Mucosa of stomach (tissue), 1 donor: ENCODE measurements at regions not wholly inside any gene's neighbourhood (a gene's known extent, or its start where the extent isn't known, plus 50 kb on each side); places are given as distances from the start of the nearest gene placed in this dataset.

Source experiments
- H3K27me3 ChIP-seq: one replicate; pipeline ENCODE4 v1.7.0; 2013; ENCODE audit warnings: mild to moderate bottlenecking, low read length; ENCODE audit not compliant: control insufficient read depth, insufficient read depth
- H3K36me3 ChIP-seq: one replicate; pipeline ENCODE4 v1.7.0; 2013; ENCODE audit warnings: low read length; ENCODE audit not compliant: control insufficient read depth, insufficient read depth
- H3K4me1 ChIP-seq: one replicate; pipeline ENCODE4 v1.7.0; 2013; ENCODE audit warnings: mild to moderate bottlenecking, low read length; ENCODE audit not compliant: control insufficient read depth, insufficient read depth
- H3K4me3 ChIP-seq: one replicate; pipeline ENCODE4 v1.7.0; 2013; ENCODE audit warnings: low read length
- H3K9ac ChIP-seq: one replicate; pipeline ENCODE4 v1.7.0; 2013; ENCODE audit warnings: mild to moderate bottlenecking, low read length, moderate library complexity
- H3K9me3 ChIP-seq: one replicate; pipeline ENCODE4 v1.7.0; 2013; ENCODE audit warnings: mild to moderate bottlenecking, low read length, moderate library complexity; ENCODE audit not compliant: control insufficient read depth
- donor health status: Pancreatic carcinoma.

DNA sequence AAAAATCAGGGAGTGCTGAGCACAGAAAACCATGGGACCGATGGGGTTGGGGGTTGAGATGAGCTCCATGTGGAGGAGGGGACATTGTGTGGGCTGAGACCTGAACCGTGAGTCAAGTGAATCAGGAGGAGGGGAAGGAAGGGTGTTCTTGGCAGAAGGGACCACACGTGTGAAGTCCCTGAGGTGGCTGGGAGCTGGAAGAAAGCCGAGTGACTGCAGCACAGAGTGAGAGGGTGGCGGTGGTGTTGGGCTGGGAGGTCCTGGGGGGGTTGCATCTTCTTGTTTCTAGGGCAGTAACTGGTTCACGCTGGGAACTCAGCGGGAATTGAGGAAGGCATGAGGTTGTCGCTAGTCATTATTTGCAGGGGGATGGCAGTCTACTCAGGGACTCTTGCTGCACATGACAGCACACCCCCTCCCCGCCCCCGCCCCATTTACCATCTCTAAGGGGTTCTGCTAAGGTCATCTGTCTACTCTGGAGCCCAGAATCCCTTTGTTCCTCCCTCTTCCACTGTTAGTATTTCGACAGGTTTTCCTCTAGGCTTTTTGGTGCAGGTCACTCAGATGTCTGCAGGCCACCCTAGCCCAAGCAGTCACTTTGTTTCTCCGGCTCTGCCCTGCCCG lies 254.3 kb downstream of the TLE3 start:
- Histone ChIP-seq H3K9me3 (no peaks in the 10 kb centered on the region), H3K4me1 (no peaks in the 10 kb centered on the region), H3K27me3 (no peaks in the 10 kb centered on the region), H3K9ac (no peak overlapping the region), H3K4me3 (no peak overlapping the region), H3K36me3 (no peaks in the 10 kb centered on the region)

DNA sequence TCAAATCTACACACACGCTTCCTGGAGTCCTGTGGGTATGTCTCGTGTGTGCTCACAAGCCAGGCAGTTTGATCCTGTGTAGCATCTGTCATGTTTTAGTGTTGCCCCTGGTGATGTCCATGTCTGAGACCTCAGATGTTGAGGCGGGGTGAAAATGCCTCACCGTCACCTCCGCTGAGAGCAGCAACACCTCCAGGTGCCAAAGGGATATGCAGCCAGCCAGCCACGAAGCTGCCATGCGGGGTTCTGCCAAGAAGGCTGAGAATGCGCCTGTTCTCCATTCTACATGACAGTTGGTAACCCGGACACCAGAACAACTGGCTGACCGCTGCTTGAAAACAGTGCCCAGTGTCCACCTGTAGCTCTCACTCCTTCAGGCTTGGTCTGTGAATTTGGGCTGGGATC lies 253.8 kb downstream of the TLE3 start:
- Histone ChIP-seq H3K9ac (no peak overlapping the region), H3K4me3 (no peak overlapping the region), H3K9me3 (no peaks in the 10 kb centered on the region), H3K36me3 (no peaks in the 10 kb centered on the region), H3K4me1 (no peaks in the 10 kb centered on the region), H3K27me3 (no peaks in the 10 kb centered on the region)

DNA sequence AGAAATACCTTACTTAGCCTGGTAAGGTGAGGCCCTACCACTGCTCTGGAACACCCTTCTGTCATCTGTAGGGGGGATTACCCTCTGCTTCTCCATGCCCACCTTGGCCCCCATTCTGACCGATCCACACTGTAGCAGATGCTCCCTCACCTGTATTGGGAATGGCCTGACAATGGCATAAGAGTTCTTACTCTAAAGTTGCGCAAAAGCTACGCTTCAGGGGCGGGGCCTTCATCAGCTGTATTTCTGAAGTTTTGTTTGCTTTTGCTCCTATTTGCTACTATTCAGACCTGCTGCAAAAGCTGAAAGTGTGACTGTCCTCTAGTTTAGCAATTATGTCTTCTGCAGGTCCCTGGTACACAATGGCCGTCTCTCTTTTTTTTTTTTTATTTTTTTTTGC lies 252.6 kb downstream of the TLE3 start:
- Histone ChIP-seq H3K9me3 (no peaks in the 10 kb centered on the region), H3K27me3 (no peaks in the 10 kb centered on the region), H3K4me3 (no peak overlapping the region), H3K4me1 (no peaks in the 10 kb centered on the region), H3K9ac (no peak overlapping the region), H3K36me3 (no peaks in the 10 kb centered on the region)

DNA sequence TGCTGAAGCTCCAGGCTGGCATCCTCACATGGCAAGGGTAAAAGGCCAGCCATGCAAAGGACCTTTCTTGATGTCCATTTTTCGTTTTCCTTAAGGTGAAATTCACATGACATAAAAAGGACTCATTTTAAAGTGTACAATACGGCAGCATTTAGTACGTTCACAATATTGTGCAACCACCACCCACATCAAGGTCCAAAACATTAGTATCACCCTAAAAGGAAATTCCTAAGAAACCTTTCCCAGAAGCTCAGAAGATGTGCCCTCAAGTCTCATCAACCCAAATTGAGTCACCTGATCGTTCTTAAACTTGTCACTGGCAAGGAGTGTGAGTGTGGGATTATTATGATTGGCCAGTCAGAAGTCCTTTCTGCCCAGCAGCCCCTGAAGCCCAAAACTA lies 250.1 kb downstream of the TLE3 start:
- Histone ChIP-seq H3K36me3 (no peaks in the 10 kb centered on the region), H3K27me3 (no peaks in the 10 kb centered on the region), H3K9ac (no peak overlapping the region), H3K4me1 (no peaks in the 10 kb centered on the region), H3K4me3 (no peak overlapping the region), H3K9me3 (no peaks in the 10 kb centered on the region)

DNA sequence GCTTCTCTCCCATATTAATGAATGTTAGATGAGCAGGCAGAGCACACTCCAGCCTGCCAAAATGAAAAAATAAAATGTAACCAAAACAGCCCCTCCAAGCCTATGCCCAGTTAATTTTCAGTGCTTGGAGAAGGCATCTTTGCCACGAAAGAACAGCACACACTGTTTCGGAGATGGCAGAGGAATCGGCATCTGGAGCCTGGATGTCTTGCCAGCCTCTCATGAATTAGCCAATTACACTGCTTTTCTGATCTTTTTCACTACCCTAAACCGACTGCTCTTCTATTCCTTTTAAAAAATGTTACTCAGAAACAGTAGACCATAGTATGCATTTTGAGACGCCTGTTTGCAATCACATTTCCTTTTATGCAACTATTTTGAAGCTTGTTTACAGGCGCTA lies 249.6 kb downstream of the TLE3 start:
- Histone ChIP-seq H3K9ac (no peak overlapping the region), H3K27me3 (no peaks in the 10 kb centered on the region), H3K36me3 (no peaks in the 10 kb centered on the region), H3K4me3 (no peak overlapping the region), H3K4me1 (no peaks in the 10 kb centered on the region), H3K9me3 (no peaks in the 10 kb centered on the region)

DNA sequence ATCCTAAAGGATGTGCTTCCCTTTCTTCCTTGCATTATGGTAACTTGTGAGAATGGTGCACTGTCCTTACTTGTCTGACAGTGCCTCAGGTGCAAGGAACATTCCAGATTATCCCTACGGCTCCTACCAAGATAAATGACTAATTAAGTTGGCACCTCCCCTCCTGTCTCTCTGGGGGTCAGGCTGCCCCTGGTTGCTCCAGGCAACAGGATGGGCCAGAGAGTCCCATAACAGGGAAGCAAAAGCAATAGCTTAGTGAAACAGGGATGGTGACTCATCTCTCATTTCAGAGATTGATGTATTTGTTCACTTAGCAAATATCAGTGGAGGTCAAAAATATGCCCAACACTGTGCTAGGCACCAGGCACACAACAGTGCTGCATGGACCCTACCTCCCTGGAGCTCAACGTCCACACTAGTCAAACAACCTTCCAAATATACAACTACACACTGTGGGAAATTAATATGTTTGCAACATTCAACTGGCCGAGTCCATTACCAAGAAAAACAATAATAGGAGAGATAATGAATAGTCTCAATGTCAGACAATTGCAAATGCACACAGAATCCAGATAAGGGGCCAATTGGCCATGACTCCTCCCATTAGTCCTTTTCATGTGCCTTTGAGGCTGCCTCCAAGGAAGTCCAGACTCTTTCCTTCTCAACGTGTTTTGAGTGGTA lies 249.0 kb downstream of the TLE3 start:
- Histone ChIP-seq H3K4me1 (no peaks in the 10 kb centered on the region), H3K36me3 (no peaks in the 10 kb centered on the region), H3K27me3 (no peaks in the 10 kb centered on the region), H3K4me3 (no peak overlapping the region), H3K9me3 (no peaks in the 10 kb centered on the region), H3K9ac (no peak overlapping the region)

DNA sequence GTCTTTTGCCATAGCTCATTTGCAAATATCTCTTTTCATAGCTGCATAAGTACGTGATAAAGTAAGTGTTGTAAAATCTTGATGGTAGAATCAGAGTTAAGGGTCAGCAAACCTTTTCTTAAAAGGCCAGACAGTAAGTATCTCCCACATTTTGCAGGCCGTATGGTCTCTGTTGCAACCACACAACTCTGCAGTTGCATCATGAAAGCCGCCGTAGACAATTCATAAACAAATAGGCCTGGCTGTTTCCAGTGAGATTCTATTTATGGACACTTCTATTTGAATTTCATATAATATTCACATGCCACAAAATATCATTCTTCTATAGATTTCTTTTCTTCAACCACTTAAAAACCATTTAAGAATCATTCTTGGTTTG lies 248.5 kb downstream of the TLE3 start:
- H3K9me3 ChIP-seq: no peaks in the 10 kb centered on the region
- no peak overlapping the region for H3K4me3 ChIP-seq
- no peak overlapping the region for H3K9ac ChIP-seq
- H3K36me3 ChIP-seq: no peaks in the 10 kb centered on the region
- H3K27me3 ChIP-seq: no peaks in the 10 kb centered on the region
- no peaks in the 10 kb centered on the region for H3K4me1 ChIP-seq

DNA sequence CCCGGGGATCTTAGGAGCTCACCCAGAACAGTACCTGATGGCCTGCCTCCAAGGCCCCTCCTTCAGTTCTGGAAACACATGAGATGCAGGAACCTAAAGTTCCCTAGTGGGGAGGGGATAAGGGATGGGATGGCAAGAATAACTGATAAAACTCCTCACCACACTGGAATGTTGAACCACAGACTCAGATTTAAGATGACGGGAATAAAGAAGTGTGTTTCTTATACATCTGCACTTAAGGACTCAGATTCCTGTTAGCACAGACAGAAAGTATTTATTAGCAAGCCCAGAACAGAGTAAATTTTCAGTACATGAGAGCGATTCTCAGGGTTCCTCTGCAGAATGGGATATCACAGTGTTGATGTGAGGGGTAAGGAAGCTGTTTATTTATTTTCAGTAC lies 245.2 kb downstream of the TLE3 start:
- no peaks in the 10 kb centered on the region for H3K4me1 ChIP-seq
- H3K9ac ChIP-seq: no peak overlapping the region
- H3K9me3 ChIP-seq: no peaks in the 10 kb centered on the region
- H3K36me3 ChIP-seq: no peaks in the 10 kb centered on the region
- no peaks in the 10 kb centered on the region for H3K27me3 ChIP-seq
- no peak overlapping the region for H3K4me3 ChIP-seq

DNA sequence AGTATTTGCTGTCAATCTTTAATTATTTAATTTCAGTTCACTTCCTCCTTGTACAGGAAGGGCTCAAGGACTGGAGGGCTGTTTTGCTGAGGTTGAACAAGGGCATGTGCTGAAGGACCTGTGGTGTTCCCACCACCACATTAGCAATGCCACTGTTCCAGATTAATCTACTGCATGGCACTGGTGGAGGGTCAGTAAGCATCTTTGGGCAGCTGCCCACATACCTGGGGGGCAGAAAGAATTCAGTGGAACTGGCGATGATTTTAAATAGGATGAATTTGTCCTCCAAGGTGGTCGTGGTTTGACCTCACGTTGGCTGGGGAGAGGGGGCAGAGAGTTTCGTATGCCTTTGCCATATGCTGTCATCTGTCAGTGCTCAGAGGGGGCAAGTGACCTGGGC lies 244.8 kb downstream of the TLE3 start:
- Histone ChIP-seq H3K27me3 (no peaks in the 10 kb centered on the region), H3K4me3 (no peak overlapping the region), H3K4me1 (no peaks in the 10 kb centered on the region), H3K9me3 (no peaks in the 10 kb centered on the region), H3K9ac (no peak overlapping the region), H3K36me3 (no peaks in the 10 kb centered on the region)

DNA sequence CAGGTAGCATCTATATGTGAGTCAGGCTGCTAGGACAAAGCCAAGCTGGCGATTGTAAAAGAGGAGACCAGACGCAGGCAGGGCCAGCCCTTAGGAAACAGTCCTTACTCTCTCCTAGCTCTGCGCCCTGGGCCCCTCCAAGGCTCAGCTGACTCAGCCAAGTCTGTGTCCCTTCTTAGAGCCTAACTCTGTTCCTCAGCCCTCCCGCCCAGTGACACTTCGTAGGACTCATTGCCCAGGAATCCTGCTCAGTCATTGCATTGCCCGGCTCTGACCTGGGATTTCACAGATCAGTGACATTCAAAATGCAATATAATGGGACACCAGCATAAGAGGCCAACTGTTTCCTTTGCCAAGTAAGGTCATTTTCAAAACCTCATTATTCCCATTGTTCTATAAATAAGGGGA lies 244.2 kb downstream of the TLE3 start:
- H3K4me3 ChIP-seq: no peak overlapping the region
- H3K9me3 ChIP-seq: no peaks in the 10 kb centered on the region
- H3K4me1 ChIP-seq: no peaks in the 10 kb centered on the region
- no peaks in the 10 kb centered on the region for H3K27me3 ChIP-seq
- H3K36me3 ChIP-seq: no peaks in the 10 kb centered on the region
- H3K9ac ChIP-seq: no peak overlapping the region

DNA sequence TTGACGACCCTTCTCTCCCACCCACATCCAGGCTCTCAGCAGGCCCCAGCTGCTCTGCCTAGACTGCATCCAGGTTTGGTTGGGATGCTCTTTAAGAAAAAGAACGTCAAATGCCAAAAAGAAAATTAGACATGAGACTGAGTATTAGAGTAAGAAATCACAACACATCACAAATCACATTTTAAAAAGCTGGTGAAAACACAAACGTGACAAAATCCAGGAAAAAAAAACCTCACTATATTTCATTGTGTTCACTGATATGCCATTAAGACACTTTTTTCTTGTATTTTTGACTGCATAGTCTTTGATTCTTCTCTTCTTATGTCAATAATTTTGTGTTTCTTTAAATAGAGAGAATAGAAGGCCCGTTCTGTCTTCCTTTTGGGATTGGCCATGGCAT lies 243.7 kb downstream of the TLE3 start:
- Histone ChIP-seq H3K9me3 (no peaks in the 10 kb centered on the region), H3K9ac (no peak overlapping the region), H3K4me3 (no peak overlapping the region)

DNA sequence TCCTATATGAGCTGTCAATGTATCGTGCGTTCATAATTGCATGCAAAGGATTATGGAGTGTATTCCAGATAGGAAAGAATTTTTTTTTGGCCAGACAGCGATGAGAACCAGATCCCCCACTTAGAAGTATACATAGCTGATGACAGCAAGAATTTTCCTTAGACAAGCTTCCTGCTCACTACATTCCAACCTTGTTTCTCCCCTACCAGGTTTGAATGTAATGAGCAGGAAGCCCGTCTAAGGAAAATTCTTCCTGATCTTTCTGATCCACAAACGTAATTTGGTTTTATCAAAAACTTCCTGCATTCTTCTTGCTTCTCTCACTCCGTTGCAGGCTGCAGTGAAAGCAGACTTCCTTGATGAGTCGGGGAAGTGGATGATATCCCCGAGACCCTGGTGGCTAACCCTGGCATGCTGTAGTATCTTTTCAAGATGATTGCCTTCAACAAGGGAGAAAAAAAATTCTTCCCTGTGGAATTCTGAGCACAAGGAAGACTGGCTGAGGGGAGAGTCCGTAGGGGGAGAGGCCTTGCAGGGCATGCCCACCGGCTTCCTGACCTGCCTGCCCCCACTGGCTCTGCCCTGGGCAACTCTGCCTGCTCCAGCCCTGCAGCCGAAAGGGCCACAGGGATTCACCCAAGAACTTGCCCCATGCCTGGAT lies 243.1 kb downstream of the TLE3 start:
- H3K4me1 ChIP-seq: no peaks in the 10 kb centered on the region
- no peak overlapping the region for H3K4me3 ChIP-seq
- H3K9ac ChIP-seq: no peak overlapping the region
- no peaks in the 10 kb centered on the region for H3K36me3 ChIP-seq
- H3K27me3 ChIP-seq: no peaks in the 10 kb centered on the region
- H3K9me3 ChIP-seq: no peaks in the 10 kb centered on the region

More for the DNA sequence above, 243.7 kb downstream of the TLE3 start:
- Histone ChIP-seq H3K36me3 (no peaks in the 10 kb centered on the region), H3K27me3 (no peaks in the 10 kb centered on the region), H3K4me1 (no peaks in the 10 kb centered on the region)
